HepG2 (cell line): ENCODE measurements at regions not wholly inside any gene's neighbourhood (a gene's known extent, or its start where the extent isn't known, plus 50 kb on each side); places are given as distances from the start of the nearest gene placed in this dataset.

Source experiments
- BHLHE40 ChIP-seq: IDR thresholded peaks from 2 replicates; pipeline ENCODE4 v1.6.1; 2011; ENCODE audit warnings: low read length, improper control_type of control experiment
- BRD4 ChIP-seq: sonication (generic); formaldehyde crosslinking; IDR thresholded peaks from 2 replicates; pipeline ENCODE4 v1.4.0; 2020; ENCODE audit warnings: missing genetic modification reagents
- DNMT1 ChIP-seq: sonication (generic); formaldehyde crosslinking; IDR thresholded peaks from 2 replicates; pipeline ENCODE4 v1.5.1; 2020; ENCODE audit warnings: mild to moderate bottlenecking, missing genetic modification reagents
- DPF2 ChIP-seq: sonication (generic); formaldehyde crosslinking; IDR thresholded peaks from 2 replicates; pipeline ENCODE4 v1.4.0; 2020; ENCODE audit warnings: mild to moderate bottlenecking, low read depth, missing genetic modification reagents, borderline replicate concordance
- GABPB1 ChIP-seq: IDR thresholded peaks from 2 replicates; pipeline ENCODE4 v1.6.1; 2016; ENCODE audit warnings: mild to moderate bottlenecking, missing genetic modification reagents, moderate library complexity, missing compliant biosample characterization
- LRRFIP1 ChIP-seq: sonication (generic); formaldehyde crosslinking; conservative IDR thresholded peaks from 2 replicates; pipeline ENCODE4 v1.4.0; 2020; ENCODE audit warnings: missing genetic modification reagents
- MAFF ChIP-seq: IDR thresholded peaks from 2 replicates; pipeline ENCODE4 v1.6.1; 2011; ENCODE audit warnings: low read depth, low read length, improper control_type of control experiment
- NR2F1 ChIP-seq, 2 experiments: fragments of 450-650 bp in 1 of 2; formaldehyde crosslinking in 1 of 2; IDR thresholded peaks; 2 replicates each; pipeline versions ENCODE4 v1.5.0 to v1.6.1; 2016 to 2020; ENCODE audit warnings: mild to moderate bottlenecking in 1 of 2, missing compliant biosample characterization in 1 of 2, missing genetic modification reagents in 1 of 2, moderate library complexity in 1 of 2
- REST ChIP-seq, 2 experiments: IDR thresholded peaks; 2 replicates each; pipeline ENCODE4 v1.6.1; 2011 to 2012; ENCODE audit warnings: low read length in 2 of 2, borderline replicate concordance in 1 of 2, low read depth in 1 of 2, mild to moderate bottlenecking in 1 of 2, moderate library complexity in 1 of 2
- SIX1 ChIP-seq: sonication (generic); formaldehyde crosslinking; IDR thresholded peaks from 2 replicates; pipeline ENCODE4 v1.4.0; 2020; ENCODE audit warnings: missing genetic modification reagents, borderline replicate concordance
- ZFP36 ChIP-seq: fragments of 150-350 bp; IDR thresholded peaks from 2 replicates; pipeline ENCODE4 v1.6.1; 2018; ENCODE audit warnings: borderline replicate concordance, low read length, low read depth; ENCODE audit not compliant: partially characterized antibody
- ZNF205 ChIP-seq: IDR thresholded peaks from 2 replicates; pipeline ENCODE4 v1.6.1; 2018; ENCODE audit warnings: missing biosample characterization, missing genetic modification reagents
- ZNF292 ChIP-seq: sonication (generic); formaldehyde crosslinking; IDR thresholded peaks from 2 replicates; pipeline ENCODE4 v1.8.1; 2022; ENCODE audit warnings: mild to moderate bottlenecking, low read depth, missing genetic modification reagents, borderline replicate concordance
- ZNF724P ChIP-seq: sonication (generic); formaldehyde crosslinking; IDR thresholded peaks from 2 replicates; pipeline ENCODE4 v1.8.0; 2022; ENCODE audit warnings: missing genetic modification reagents, borderline replicate concordance
- TF ChIP-seq, protein P1 (sequence below): sonication (generic); formaldehyde crosslinking; IDR thresholded peaks from 2 replicates; pipeline ENCODE4 v1.5.1; 2020; ENCODE audit warnings: mild to moderate bottlenecking, missing genetic modification reagents, borderline replicate concordance
- TF ChIP-seq, protein P2 (sequence below), 2 experiments: fragments of 450-650 bp in 1 of 2; sonication (generic) in 1 of 2; formaldehyde crosslinking; IDR thresholded peaks; 2 replicates each; pipeline versions ENCODE4 v1.5.0 to v1.8.0; 2020 to 2022; ENCODE audit warnings: mild to moderate bottlenecking in 1 of 2, missing genetic modification reagents in 1 of 2

GRCh38 chr2:138110453-138111083 lies 146.3 kb downstream of the HNMT start (continued):
- TF ChIP-seq, protein P1, sequence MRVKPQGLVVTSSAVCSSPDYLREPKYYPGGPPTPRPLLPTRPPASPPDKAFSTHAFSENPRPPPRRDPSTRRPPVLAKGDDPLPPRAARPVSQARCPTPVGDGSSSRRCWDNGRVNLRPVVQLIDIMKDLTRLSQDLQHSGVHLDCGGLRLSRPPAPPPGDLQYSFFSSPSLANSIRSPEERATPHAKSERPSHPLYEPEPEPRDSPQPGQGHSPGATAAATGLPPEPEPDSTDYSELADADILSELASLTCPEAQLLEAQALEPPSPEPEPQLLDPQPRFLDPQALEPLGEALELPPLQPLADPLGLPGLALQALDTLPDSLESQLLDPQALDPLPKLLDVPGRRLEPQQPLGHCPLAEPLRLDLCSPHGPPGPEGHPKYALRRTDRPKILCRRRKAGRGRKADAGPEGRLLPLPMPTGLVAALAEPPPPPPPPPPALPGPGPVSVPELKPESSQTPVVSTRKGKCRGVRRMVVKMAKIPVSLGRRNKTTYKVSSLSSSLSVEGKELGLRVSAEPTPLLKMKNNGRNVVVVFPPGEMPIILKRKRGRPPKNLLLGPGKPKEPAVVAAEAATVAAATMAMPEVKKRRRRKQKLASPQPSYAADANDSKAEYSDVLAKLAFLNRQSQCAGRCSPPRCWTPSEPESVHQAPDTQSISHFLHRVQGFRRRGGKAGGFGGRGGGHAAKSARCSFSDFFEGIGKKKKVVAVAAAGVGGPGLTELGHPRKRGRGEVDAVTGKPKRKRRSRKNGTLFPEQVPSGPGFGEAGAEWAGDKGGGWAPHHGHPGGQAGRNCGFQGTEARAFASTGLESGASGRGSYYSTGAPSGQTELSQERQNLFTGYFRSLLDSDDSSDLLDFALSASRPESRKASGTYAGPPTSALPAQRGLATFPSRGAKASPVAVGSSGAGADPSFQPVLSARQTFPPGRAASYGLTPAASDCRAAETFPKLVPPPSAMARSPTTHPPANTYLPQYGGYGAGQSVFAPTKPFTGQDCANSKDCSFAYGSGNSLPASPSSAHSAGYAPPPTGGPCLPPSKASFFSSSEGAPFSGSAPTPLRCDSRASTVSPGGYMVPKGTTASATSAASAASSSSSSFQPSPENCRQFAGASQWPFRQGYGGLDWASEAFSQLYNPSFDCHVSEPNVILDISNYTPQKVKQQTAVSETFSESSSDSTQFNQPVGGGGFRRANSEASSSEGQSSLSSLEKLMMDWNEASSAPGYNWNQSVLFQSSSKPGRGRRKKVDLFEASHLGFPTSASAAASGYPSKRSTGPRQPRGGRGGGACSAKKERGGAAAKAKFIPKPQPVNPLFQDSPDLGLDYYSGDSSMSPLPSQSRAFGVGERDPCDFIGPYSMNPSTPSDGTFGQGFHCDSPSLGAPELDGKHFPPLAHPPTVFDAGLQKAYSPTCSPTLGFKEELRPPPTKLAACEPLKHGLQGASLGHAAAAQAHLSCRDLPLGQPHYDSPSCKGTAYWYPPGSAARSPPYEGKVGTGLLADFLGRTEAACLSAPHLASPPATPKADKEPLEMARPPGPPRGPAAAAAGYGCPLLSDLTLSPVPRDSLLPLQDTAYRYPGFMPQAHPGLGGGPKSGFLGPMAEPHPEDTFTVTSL (CRISPR knock-in tag) = peak; percentile 100
- TF ChIP-seq DNMT1 (CRISPR knock-in tag) (no peak), ZNF724P (CRISPR knock-in tag) (no peak), NR2F1 (CRISPR knock-in tag; IDR thresholded peaks at IDR 0.05) (peak; percentile 81 to 91), LRRFIP1 (CRISPR knock-in tag) (no peak), MAFF (no peak; the same call in 1 of the 2 replicates), BHLHE40 (no peak), ZFP36 (no peak), GABPB1 (CRISPR knock-in tag) (no peak), ZNF205 (0 out of 2 replicates have a peak, but pooled peaks have one; percentile 49), ZNF292 (CRISPR knock-in tag) (peak; percentile 58; the same call in 1 of the 2 replicates), BRD4 (no peak), DPF2 (CRISPR knock-in tag) (peak; percentile 90), SIX1 (CRISPR knock-in tag) (peak; percentile 57; the same call in 1 of the 2 replicates), REST (IDR thresholded peaks at IDR 0.05; ENCODE audit: borderline replicate concordance in 1 of 2, low read depth in 1 of 2, low read length in 2 of 2) (peak in 1 of 2 experiments; percentile 48; a peak in 1 of 4 replicates)
- TF ChIP-seq, protein P2, sequence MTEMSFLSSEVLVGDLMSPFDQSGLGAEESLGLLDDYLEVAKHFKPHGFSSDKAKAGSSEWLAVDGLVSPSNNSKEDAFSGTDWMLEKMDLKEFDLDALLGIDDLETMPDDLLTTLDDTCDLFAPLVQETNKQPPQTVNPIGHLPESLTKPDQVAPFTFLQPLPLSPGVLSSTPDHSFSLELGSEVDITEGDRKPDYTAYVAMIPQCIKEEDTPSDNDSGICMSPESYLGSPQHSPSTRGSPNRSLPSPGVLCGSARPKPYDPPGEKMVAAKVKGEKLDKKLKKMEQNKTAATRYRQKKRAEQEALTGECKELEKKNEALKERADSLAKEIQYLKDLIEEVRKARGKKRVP (CRISPR knock-in tag; IDR thresholded peaks at IDR 0.05) = peak in 1 of 2 experiments; percentile 73; a peak in 2 of 4 replicates
